Loucy (cell line): ENCODE measurements at regions not wholly inside any gene's neighbourhood (a gene's known extent, or its start where the extent isn't known, plus 50 kb on each side); places are given as distances from the start of the nearest gene placed in this dataset.

Source experiments
- EZH2phosphoT487 ChIP-seq: fragments of 200-600 bp; IDR thresholded peaks from 2 replicates; pipeline ENCODE4 v1.6.1; 2018; ENCODE audit warnings: antibody characterized with exemption, mild to moderate bottlenecking, moderate library complexity, borderline replicate concordance
- TF ChIP-seq, protein P1 (sequence below): fragments of 200-600 bp; sonication (generic); conservative IDR thresholded peaks from 2 replicates; pipeline ENCODE4 v1.5.1; 2014; ENCODE audit warnings: mild to moderate bottlenecking, antibody characterized with exemption, low read length

DNA sequence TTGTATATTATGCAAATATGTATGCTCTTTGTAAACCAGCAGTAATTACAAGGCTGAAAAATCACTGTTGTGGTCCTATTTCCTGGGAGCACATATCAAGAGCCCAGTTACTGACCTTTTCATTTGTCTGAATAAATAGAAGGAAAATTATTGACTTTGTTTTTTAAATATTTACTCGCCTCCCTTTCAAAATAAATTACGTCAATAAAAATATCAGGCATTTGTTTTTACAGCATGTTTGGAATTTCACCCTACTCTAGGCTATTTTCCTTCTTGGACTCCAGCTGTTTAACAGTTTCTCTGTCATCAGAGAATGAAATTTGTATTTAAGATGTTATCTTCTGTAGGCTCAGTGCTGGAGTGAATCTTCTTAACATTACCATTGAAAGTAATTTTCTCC is 59.9 kb upstream of the LRATD1 start:
- TF ChIP-seq, protein P1, sequence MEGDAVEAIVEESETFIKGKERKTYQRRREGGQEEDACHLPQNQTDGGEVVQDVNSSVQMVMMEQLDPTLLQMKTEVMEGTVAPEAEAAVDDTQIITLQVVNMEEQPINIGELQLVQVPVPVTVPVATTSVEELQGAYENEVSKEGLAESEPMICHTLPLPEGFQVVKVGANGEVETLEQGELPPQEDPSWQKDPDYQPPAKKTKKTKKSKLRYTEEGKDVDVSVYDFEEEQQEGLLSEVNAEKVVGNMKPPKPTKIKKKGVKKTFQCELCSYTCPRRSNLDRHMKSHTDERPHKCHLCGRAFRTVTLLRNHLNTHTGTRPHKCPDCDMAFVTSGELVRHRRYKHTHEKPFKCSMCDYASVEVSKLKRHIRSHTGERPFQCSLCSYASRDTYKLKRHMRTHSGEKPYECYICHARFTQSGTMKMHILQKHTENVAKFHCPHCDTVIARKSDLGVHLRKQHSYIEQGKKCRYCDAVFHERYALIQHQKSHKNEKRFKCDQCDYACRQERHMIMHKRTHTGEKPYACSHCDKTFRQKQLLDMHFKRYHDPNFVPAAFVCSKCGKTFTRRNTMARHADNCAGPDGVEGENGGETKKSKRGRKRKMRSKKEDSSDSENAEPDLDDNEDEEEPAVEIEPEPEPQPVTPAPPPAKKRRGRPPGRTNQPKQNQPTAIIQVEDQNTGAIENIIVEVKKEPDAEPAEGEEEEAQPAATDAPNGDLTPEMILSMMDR, result no peak
- no peak for TF ChIP-seq EZH2phosphoT487
